ENCODE measurements at regions not wholly inside any gene's neighbourhood (a gene's known extent, or its start where the extent isn't known, plus 50 kb on each side); places are given as distances from the start of the nearest gene placed in this dataset.
A peak's percentile ranks its signal among the peaks of the same experiment; 100 is the strongest.

DNA sequence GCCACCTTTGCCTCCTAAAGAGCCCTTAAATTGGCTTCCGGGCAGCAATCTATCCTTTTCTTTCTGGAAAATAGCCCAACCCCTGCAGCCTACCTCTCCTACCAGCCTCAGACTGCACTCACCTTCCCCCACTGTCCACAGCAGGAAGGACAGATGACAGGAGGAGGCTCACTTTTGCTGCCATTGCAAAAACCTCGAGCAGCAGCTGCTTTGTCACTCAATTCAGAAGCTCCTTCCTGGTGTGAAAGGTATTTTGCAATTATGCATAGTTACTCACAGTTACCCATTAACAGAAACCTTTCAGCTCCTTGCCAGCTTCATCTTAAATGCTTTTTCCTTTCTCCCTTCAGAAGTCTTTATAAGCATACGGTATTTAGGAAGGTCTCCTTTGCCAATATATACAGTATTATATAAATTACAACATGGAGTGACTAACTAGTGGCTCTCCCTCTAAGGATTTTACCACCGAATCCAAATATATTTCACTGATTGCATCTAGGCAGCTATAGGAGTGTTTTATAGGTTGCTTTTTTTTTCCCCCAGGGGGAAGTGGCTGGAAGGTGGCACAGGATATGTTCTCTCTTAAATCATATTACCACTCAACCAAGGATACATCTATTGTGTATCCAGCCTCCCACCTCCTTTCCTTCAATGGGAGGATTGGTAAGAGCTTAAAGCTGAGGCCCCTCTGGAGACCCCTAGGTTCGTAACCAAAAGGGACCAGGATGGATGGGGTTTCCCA lies 142.1 kb upstream of the IPO9 start:
- TF ChIP-seq, protein P1, sequence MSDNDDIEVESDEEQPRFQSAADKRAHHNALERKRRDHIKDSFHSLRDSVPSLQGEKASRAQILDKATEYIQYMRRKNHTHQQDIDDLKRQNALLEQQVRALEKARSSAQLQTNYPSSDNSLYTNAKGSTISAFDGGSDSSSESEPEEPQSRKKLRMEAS (IDR thresholded peaks at IDR 0.05; ENCODE audit: low read depth, low read length): no peak
- TF ChIP-seq POLR2A (IDR thresholded peaks at IDR 0.05; ENCODE audit: extremely low read depth, insufficient read length): no peak
- no peak for TF ChIP-seq MYC (IDR thresholded peaks at IDR 0.05; ENCODE audit: low read depth, low read length)
- TF ChIP-seq, protein P2, sequence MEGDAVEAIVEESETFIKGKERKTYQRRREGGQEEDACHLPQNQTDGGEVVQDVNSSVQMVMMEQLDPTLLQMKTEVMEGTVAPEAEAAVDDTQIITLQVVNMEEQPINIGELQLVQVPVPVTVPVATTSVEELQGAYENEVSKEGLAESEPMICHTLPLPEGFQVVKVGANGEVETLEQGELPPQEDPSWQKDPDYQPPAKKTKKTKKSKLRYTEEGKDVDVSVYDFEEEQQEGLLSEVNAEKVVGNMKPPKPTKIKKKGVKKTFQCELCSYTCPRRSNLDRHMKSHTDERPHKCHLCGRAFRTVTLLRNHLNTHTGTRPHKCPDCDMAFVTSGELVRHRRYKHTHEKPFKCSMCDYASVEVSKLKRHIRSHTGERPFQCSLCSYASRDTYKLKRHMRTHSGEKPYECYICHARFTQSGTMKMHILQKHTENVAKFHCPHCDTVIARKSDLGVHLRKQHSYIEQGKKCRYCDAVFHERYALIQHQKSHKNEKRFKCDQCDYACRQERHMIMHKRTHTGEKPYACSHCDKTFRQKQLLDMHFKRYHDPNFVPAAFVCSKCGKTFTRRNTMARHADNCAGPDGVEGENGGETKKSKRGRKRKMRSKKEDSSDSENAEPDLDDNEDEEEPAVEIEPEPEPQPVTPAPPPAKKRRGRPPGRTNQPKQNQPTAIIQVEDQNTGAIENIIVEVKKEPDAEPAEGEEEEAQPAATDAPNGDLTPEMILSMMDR (IDR thresholded peaks at IDR 0.05; ENCODE audit: low read depth, low read length): no peak
- peak; percentile 46 for DNase-seq (ENCODE audit: low read depth)
- H3K4me3 ChIP-seq (ENCODE audit: low read depth, low read length): no peak overlapping the region

DNA sequence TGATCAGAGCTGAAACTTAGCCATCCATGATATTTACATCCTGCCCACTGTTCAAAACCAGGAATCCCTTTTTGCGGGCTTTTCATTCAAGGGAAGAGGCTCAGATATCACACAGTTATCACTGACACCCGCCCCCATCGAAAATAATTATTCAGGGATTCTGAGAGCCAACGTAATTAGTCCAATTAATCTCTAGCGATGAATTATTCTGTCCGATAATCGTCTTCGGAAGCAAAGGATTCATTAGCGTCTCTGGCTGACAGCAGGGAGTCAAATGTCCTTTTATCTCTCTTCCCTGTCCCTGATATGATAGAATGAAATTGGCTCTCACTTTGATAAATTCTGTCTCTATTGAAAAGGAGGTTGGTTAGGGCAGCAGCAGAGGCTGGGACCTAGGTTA lies 140.4 kb upstream of the IPO9 start:
- TF ChIP-seq, protein P1 (IDR thresholded peaks at IDR 0.05; ENCODE audit: low read depth, low read length): no peak
- TF ChIP-seq, protein P2 (IDR thresholded peaks at IDR 0.05; ENCODE audit: low read depth, low read length): no peak
- TF ChIP-seq MYC (IDR thresholded peaks at IDR 0.05; ENCODE audit: low read depth, low read length): no peak
- no peak for TF ChIP-seq POLR2A (IDR thresholded peaks at IDR 0.05; ENCODE audit: extremely low read depth, insufficient read length)
- no peak overlapping the region for H3K4me3 ChIP-seq (ENCODE audit: low read depth, low read length)
- DNase-seq (ENCODE audit: low read depth): no peak

DNA sequence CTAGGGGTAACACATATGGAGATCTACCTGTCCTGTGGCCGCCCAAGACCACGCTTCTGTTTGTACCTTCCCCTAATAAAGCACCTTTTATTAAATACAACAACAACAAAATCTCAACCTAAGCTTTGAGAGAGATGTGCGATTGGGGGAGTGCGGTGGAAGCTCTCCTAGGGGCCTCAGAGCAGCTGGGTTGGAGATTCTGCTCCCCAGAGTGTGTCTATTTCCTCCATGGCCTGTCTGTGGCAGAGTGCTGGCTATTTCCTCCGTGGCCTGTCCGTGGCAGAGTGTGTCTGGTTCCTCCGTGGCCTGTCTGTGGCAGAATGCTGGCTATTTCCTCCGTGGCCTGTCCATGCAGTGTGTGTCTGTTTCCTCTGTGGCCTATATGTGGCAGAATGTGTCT lies 139.3 kb upstream of the IPO9 start:
- H3K4me3 ChIP-seq (ENCODE audit: low read depth, low read length): no peak overlapping the region
- TF ChIP-seq POLR2A (IDR thresholded peaks at IDR 0.05; ENCODE audit: extremely low read depth, insufficient read length): no peak
- TF ChIP-seq, protein P2 (IDR thresholded peaks at IDR 0.05; ENCODE audit: low read depth, low read length): no peak
- TF ChIP-seq MYC (IDR thresholded peaks at IDR 0.05; ENCODE audit: low read depth, low read length): no peak
- TF ChIP-seq, protein P1 (IDR thresholded peaks at IDR 0.05; ENCODE audit: low read depth, low read length): no peak
- DNase-seq (ENCODE audit: low read depth): no peak

DNA sequence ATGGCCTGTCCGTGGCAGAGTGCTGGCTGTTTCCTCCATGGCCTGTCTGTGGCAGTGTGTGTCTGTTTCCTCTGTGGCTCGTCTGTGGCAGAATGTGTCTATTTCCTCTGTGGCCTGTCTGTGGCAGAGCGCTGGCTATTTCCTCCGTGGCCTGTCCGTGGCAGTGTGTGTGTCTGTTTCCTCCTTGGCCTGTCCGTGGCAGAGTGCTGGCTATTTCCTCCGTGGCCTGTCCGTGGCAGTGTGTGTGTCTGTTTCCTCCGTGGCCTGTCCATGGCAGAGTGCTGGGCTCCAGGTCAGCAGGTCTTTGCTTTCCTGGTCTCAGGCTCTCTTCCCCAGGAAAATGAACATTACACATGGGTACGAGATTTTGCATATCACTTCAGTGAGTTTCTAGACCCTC lies 138.4 kb upstream of the IPO9 start:
- no peak overlapping the region for H3K4me3 ChIP-seq (ENCODE audit: low read depth, low read length)
- TF ChIP-seq, protein P1 (IDR thresholded peaks at IDR 0.05; ENCODE audit: low read depth, low read length): no peak
- TF ChIP-seq MYC (IDR thresholded peaks at IDR 0.05; ENCODE audit: low read depth, low read length) (no peak), POLR2A (IDR thresholded peaks at IDR 0.05; ENCODE audit: extremely low read depth, insufficient read length) (no peak)
- TF ChIP-seq, protein P2 (IDR thresholded peaks at IDR 0.05; ENCODE audit: low read depth, low read length): no peak
- no peak for DNase-seq (ENCODE audit: low read depth)

DNA sequence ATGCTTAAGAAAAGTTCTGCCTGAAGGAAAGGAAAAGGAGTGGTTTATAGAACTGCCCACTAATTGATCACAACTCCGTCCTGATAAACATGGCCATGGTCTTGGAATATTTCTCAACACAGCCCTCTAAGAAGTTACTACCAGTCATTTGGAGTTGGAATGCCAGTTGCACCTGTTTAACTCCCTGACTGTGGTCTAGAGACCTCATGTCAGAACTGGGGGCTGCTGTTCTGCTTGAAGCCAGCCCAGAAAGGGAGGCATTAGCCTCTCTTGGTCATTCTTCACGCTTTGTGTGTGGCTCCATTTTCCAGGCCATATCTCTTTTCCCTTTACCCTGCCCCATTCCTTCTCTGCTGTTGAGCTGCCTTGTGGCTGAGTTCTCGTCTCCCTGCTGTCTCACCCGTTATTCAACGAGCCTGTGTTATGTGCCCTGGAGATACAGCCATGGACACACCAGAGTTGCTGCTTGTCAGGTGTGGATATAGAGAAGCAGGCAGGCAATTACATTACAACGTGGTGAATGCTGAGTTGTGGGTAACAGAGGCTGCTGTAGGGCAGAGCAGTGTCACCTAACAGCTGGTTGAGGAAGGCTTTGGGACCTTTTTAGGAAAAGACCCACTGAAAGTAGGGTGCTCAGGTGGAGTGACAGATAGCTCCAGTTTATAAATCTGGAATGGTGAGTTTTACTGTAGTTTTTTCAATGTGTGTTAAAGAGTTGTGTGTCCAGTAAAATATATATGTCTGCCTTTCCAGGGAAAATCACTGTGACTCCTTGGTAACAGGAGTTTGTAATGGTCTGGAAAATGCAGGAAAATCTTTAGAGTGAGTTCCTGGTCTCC lies 137.0 kb upstream of the IPO9 start:
- H3K4me3 ChIP-seq (ENCODE audit: low read depth, low read length): no peak overlapping the region
- no peak for DNase-seq (ENCODE audit: low read depth)
- TF ChIP-seq MYC (IDR thresholded peaks at IDR 0.05; ENCODE audit: low read depth, low read length) (no peak), POLR2A (IDR thresholded peaks at IDR 0.05; ENCODE audit: extremely low read depth, insufficient read length) (no peak)
- TF ChIP-seq, protein P1 (IDR thresholded peaks at IDR 0.05; ENCODE audit: low read depth, low read length): no peak
- TF ChIP-seq, protein P2 (IDR thresholded peaks at IDR 0.05; ENCODE audit: low read depth, low read length): no peak

Measured in NB4 (cell line).